K562 (cell line): ENCODE measurements at regions not wholly inside any gene's neighbourhood (a gene's known extent, or its start where the extent isn't known, plus 50 kb on each side); places are given as distances from the start of the nearest gene placed in this dataset.

ENCODE experiments used
- ATAC-seq: fragments of 200-7000 bp; cut with Tn5 transposase; 3 replicates; pipeline ENCODE4 v1.9.1; 2020; ENCODE audit warnings: moderate library complexity
- BruUV-seq: library from RNA; stranded (reverse); fragments of 400-500 nt; replicated peaks from 2 replicates; lab custom pipeline; 2021; lab: Mats Ljungman, UMichigan
- CTCF ChIA-PET: fragments of 300-600 bp; formaldehyde crosslinking; extraction: SDS; loops from one replicate; lab custom pipeline; 2021; ENCODE audit warnings: low intra/inter-chr PET ratio; lab: Yijun Ruan, JAX
- POLR2A ChIA-PET: fragments of 300-600, 350-650 bp; sonication (Branson Sonifier 250); formaldehyde crosslinking; extraction: SDS; loops from one replicate; lab custom pipeline; 2021; ENCODE audit warnings: antibody characterized with exemption, inconsistent platforms; lab: Yijun Ruan, JAX
- DNase-seq, 4 experiments: peaks; one replicate each; pipeline versions ENCODE4 v3.0.0 to v3.0.0-alpha.2; 2011 to 2018; ENCODE audit warnings: low spot score in 3 of 4, mixed read lengths in 3 of 4; ENCODE audit errors: extremely low read depth in 1 of 4
- FAIRE-seq: peaks from 2 replicates; lab custom pipeline; 2011; peaks lifted over from hg19 to GRCh38; lab: Jason Lieb, UNC
- H2AFZ ChIP-seq: 2 replicates; pipeline ENCODE4 v1.6.0; 2011; ENCODE audit warnings: low read depth, low read length, control low read depth, inconsistent platforms
- H3K27ac ChIP-seq: fragments of 200-600 bp; 3 replicates; pipeline ENCODE4 v1.8.0; 2011; ENCODE audit warnings: low read depth, mild to moderate bottlenecking, control low read depth, inconsistent platforms, low read length, moderate library complexity, mixed read lengths; ENCODE audit errors: extremely low read depth
- H3K27me3 ChIP-seq, 2 experiments: fragments of 300-600 bp in 1 of 2; 2 replicates in 1 of 2; 3 replicates in 1 of 2; pipeline versions ENCODE4 v1.6.0 to v1.8.0; 2011; ENCODE audit warnings: inconsistent platforms in 2 of 2, low read length in 2 of 2, mild to moderate bottlenecking in 1 of 2, mixed read lengths in 1 of 2, moderate library complexity in 1 of 2; ENCODE audit not compliant: control insufficient read depth in 2 of 2, insufficient read depth in 2 of 2
- H3K36me3 ChIP-seq: fragments of 300-600 bp; 3 replicates; pipeline ENCODE4 v1.8.0; 2011; ENCODE audit warnings: mild to moderate bottlenecking, low read length, inconsistent platforms; ENCODE audit not compliant: control insufficient read depth, insufficient read depth
- H3K4me1 ChIP-seq, 2 experiments: fragments of 200-600 bp in 1 of 2; replicated peaks in 1 of 2; 2 replicates in 1 of 2; 3 replicates in 1 of 2; pipeline versions ENCODE4 v1.5.1 to v1.8.0; 2011; ENCODE audit warnings: inconsistent platforms in 2 of 2, low read length in 2 of 2, mild to moderate bottlenecking in 1 of 2, mixed read lengths in 1 of 2, moderate library complexity in 1 of 2; ENCODE audit not compliant: control insufficient read depth in 2 of 2, insufficient read depth in 2 of 2
- H3K4me2 ChIP-seq: 2 replicates; pipeline ENCODE4 v1.6.1; 2011; ENCODE audit warnings: low read length, control low read depth, inconsistent platforms, mixed read lengths; ENCODE audit not compliant: insufficient read depth
- H3K4me3 ChIP-seq: fragments of 200-600 bp; sonication (generic), shearing (Covaris generic); 2 replicates; pipeline ENCODE4 v1.5.1; 2016; ENCODE audit warnings: control low read depth, inconsistent platforms
- H3K79me2 ChIP-seq: fragments of 200-600 bp; 3 replicates; pipeline ENCODE4 v1.8.0; 2011; ENCODE audit warnings: low read length, inconsistent platforms; ENCODE audit not compliant: control insufficient read depth, insufficient read depth
- H3K9ac ChIP-seq, 2 experiments: 2 replicates each; pipeline versions ENCODE4 v1.6.0 to v1.6.1; 2011; ENCODE audit warnings: low read depth in 2 of 2, low read length in 2 of 2, control low read depth in 1 of 2, inconsistent platforms in 1 of 2, mild to moderate bottlenecking in 1 of 2, mixed read lengths in 1 of 2; ENCODE audit not compliant: insufficient read depth in 1 of 2
- H3K9me1 ChIP-seq: one replicate; pipeline ENCODE4 v1.6.0; 2011; ENCODE audit warnings: inconsistent platforms, mild to moderate bottlenecking, low read length, moderate library complexity; ENCODE audit not compliant: control insufficient read depth, insufficient read depth
- H3K9me3 ChIP-seq: replicated peaks from 2 replicates; pipeline ENCODE4 v1.5.1; 2011; ENCODE audit warnings: low read depth, low read length, inconsistent platforms; ENCODE audit not compliant: control insufficient read depth, insufficient read depth
- H4K20me1 ChIP-seq: replicated peaks from 2 replicates; pipeline ENCODE4 v1.6.1; 2011; ENCODE audit warnings: low read length, inconsistent platforms, mixed read lengths; ENCODE audit not compliant: control insufficient read depth, insufficient read depth
- ASH1L ChIP-seq: fragments of 450-650 bp; IDR thresholded peaks from 2 replicates; pipeline ENCODE4 v1.6.1; 2018; ENCODE audit warnings: borderline replicate concordance, mild to moderate bottlenecking, low read depth; ENCODE audit not compliant: partially characterized antibody
- ELF2 ChIP-seq: fragments of 250-450 bp; sonication (Bioruptor Pico); IDR thresholded peaks from 2 replicates; pipeline ENCODE4 v1.5.0; 2021; ENCODE audit warnings: mild to moderate bottlenecking
- GABPA ChIP-seq: fragments of 200-800 bp; sonication (Bioruptor generic); conservative IDR thresholded peaks from 2 replicates; pipeline ENCODE4 v1.6.1; 2016; ENCODE audit warnings: low read depth, missing genetic modification characterization, missing compliant biosample characterization
- GABPB2 ChIP-seq: fragments of 250-450 bp; sonication (Bioruptor Pico); conservative IDR thresholded peaks from 2 replicates; pipeline ENCODE4 v1.5.1; 2021; ENCODE audit warnings: mild to moderate bottlenecking
- GATAD2A ChIP-seq: fragments of 450-650 bp; IDR thresholded peaks from 2 replicates; pipeline ENCODE4 v1.6.1; 2017
- HDAC6 ChIP-seq: IDR thresholded peaks from 2 replicates; pipeline ENCODE4 v1.6.1; 2012; ENCODE audit warnings: low read depth, mild to moderate bottlenecking, control low read depth, inconsistent platforms, low read length, moderate library complexity
- KHSRP ChIP-seq: fragments of 450-650 bp; IDR thresholded peaks from 2 replicates; pipeline ENCODE4 v1.6.1; 2017
- KLF1 ChIP-seq: fragments of 450-650 bp; IDR thresholded peaks from 2 replicates; pipeline ENCODE4 v1.6.1; 2016; ENCODE audit warnings: missing genetic modification characterization, missing compliant biosample characterization
- NFRKB ChIP-seq: fragments of 450-650 bp; IDR thresholded peaks from 2 replicates; pipeline ENCODE4 v1.6.1; 2016; ENCODE audit warnings: low read depth
- SMAD4 ChIP-seq: fragments of 250-450 bp; sonication (Bioruptor Pico); conservative IDR thresholded peaks from 2 replicates; pipeline ENCODE4 v1.8.0; 2021; ENCODE audit warnings: inconsistent platforms, mild to moderate bottlenecking, moderate library complexity
- SMARCB1 ChIP-seq: IDR thresholded peaks from 2 replicates; pipeline ENCODE4 v1.6.1; 2011; ENCODE audit warnings: improper control_type of control experiment, low read depth; ENCODE audit not compliant: insufficient read length
- SREBF1 ChIP-seq: fragments of 150-350 bp; IDR thresholded peaks from 2 replicates; pipeline ENCODE4 v1.6.1; 2014; ENCODE audit warnings: antibody characterized with exemption, low read depth, low read length, borderline replicate concordance
- TARDBP ChIP-seq: fragments of 450-650 bp; IDR thresholded peaks from 2 replicates; pipeline ENCODE4 v1.6.1; 2016
- ZNF197 ChIP-seq: fragments of 200-800 bp; sonication (Bioruptor generic); IDR thresholded peaks from 2 replicates; pipeline ENCODE4 v1.6.1; 2016; ENCODE audit warnings: low read depth, missing genetic modification characterization, missing compliant biosample characterization
- ZNF785 ChIP-seq: fragments of 250-450 bp; sonication (Bioruptor Pico); IDR thresholded peaks from 2 replicates; pipeline ENCODE4 v1.4.0; 2020; ENCODE audit warnings: mild to moderate bottlenecking
- WGBS: fragments of 100-300 bp; shearing (Covaris generic); methylation state at CpG from one replicate; pipeline ENCODE4 v1.1.6; 2016; ENCODE audit warnings: low coverage, mixed read lengths; ENCODE audit not compliant: insufficient coverage; ENCODE audit errors: missing lambda C conversion rate; 5-methylcytosine and 5-hydroxymethylcytosine counted together
- in situ Hi-C: fragments of 300-500 bp; cut with MboI; formaldehyde crosslinking; loops from 4 replicates; pipeline ENCODE4 v1.15.0; 2018; ENCODE audit warnings: inconsistent platforms, mixed read lengths
- intact Hi-C: fragments of 100-400 bp; cut with micrococcal nuclease; formaldehyde crosslinking; loops from 2 replicates; pipeline ENCODE4 v1.14.2; 2022
- TF ChIP-seq, protein P1 (sequence below), 3 experiments: fragments of 200-800 bp in 1 of 3; sonication (Bioruptor generic) in 1 of 3; sonication (generic) in 1 of 3; formaldehyde crosslinking in 1 of 3; IDR thresholded peaks; 2 replicates each; pipeline versions ENCODE4 v1.6.1 to v1.8.0; 2016 to 2022; ENCODE audit warnings: mild to moderate bottlenecking in 2 of 3, missing compliant biosample characterization in 2 of 3, missing genetic modification characterization in 2 of 3, missing genetic modification reagents in 1 of 3
- TF ChIP-seq, protein P2 (sequence below): sonication (generic); formaldehyde crosslinking; IDR thresholded peaks from 2 replicates; pipeline ENCODE4 v1.8.1; 2023; ENCODE audit warnings: mild to moderate bottlenecking, missing genetic modification reagents
- TF ChIP-seq, protein P3 (sequence below), 2 experiments: fragments of 450-650 bp in 1 of 2; sonication (generic) in 1 of 2; formaldehyde crosslinking; conservative IDR thresholded peaks; 2 replicates each; pipeline versions ENCODE4 v1.4.0 to v1.8.1; 2020 to 2022; ENCODE audit warnings: mild to moderate bottlenecking in 1 of 2, missing genetic modification reagents in 1 of 2

DNA sequence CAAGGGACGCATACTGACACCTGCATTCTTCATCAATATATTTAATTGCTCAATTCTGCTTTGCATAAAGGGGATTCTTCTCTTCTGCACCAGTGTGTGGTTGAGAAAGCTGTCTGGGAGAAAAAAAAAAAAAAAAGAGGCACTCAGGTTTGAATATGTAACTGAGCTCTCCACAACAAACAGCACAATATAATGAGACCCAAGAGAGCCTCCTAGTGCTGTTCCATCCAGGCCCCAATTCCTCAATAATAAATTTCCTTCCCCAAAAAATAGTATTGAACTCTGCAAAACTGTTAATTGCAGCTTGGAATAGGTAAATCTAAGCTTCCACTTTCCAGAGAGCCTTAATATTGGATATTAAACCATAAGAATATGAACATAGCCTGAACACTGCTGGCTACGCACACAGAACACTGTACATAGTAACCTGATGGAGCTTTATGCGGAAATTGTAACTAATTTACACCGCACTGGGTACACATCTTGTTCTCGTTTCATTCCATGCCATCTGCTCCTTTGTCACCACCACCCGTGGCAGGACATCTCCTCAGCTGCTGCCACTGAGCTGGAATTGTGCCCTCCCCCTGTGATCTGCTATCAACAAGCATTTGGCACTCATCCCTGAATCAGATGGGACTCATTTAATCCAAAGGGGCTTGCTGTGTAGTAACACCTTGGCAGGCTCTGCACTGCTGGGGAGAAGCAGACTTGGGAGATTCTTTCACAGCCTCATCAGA lies 272.0 kb downstream of the HHIPL2 start:
- POLR2A ChIA-PET, result no interaction called here
- H3K36me3 ChIP-seq, result no peaks in the 10 kb centered on the region
- DNase-seq (no peak), FAIRE-seq (no peak), ATAC-seq (no peak)
- H3K27ac ChIP-seq, result no peak overlapping the region
- H2AFZ ChIP-seq, result no peak overlapping the region
- no peaks in the 10 kb centered on the region for H3K27me3 ChIP-seq
- BruUV-seq, result no TSS peak
- no peak overlapping the region for H3K4me3 ChIP-seq
- no peak overlapping the region for H3K9ac ChIP-seq
- H3K9me1 ChIP-seq, result no peaks in the 10 kb centered on the region
- CTCF ChIA-PET, result no interaction called here
- 2% methylated on average over 6 of the region's 6 CpGs for WGBS
- H3K4me1 ChIP-seq, result no peaks in the 10 kb centered on the region
- intact Hi-C loops, result no loop called here
- H3K9me3 ChIP-seq, result no peaks in the 10 kb centered on the region; the same call in 1 of the 2 replicates
- in situ Hi-C loops, result no loop called here
- H4K20me1 ChIP-seq, result no peaks in the 10 kb centered on the region
- H3K4me2 ChIP-seq, result no peak overlapping the region
- no peaks in the 10 kb centered on the region for H3K79me2 ChIP-seq
- TF ChIP-seq GATAD2A (no peak), TARDBP (no peak), SREBF1 (no peak), GABPA (tag) (no peak), SMARCB1 (no peak), NFRKB (no peak), ELF2 (CRISPR knock-in tag) (no peak), ZNF785 (CRISPR knock-in tag) (no peak), KHSRP (no peak), GABPB2 (CRISPR knock-in tag) (no peak), KLF1 (tag) (no peak), HDAC6 (no peak), ASH1L (no peak), ZNF197 (CRISPR knock-in tag) (no peak), SMAD4 (CRISPR knock-in tag) (no peak)
- TF ChIP-seq, protein P1, sequence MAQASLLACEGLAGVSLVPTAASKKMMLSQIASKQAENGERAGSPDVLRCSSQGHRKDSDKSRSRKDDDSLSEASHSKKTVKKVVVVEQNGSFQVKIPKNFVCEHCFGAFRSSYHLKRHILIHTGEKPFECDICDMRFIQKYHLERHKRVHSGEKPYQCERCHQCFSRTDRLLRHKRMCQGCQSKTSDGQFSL (CRISPR knock-in tag; IDR thresholded peaks at IDR 0.05), result no peak
- TF ChIP-seq, protein P1 (tag; IDR thresholded peaks at IDR 0.05), result no peak
- TF ChIP-seq, protein P2, sequence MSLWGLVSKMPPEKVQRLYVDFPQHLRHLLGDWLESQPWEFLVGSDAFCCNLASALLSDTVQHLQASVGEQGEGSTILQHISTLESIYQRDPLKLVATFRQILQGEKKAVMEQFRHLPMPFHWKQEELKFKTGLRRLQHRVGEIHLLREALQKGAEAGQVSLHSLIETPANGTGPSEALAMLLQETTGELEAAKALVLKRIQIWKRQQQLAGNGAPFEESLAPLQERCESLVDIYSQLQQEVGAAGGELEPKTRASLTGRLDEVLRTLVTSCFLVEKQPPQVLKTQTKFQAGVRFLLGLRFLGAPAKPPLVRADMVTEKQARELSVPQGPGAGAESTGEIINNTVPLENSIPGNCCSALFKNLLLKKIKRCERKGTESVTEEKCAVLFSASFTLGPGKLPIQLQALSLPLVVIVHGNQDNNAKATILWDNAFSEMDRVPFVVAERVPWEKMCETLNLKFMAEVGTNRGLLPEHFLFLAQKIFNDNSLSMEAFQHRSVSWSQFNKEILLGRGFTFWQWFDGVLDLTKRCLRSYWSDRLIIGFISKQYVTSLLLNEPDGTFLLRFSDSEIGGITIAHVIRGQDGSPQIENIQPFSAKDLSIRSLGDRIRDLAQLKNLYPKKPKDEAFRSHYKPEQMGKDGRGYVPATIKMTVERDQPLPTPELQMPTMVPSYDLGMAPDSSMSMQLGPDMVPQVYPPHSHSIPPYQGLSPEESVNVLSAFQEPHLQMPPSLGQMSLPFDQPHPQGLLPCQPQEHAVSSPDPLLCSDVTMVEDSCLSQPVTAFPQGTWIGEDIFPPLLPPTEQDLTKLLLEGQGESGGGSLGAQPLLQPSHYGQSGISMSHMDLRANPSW, result no peak
- TF ChIP-seq, protein P3, sequence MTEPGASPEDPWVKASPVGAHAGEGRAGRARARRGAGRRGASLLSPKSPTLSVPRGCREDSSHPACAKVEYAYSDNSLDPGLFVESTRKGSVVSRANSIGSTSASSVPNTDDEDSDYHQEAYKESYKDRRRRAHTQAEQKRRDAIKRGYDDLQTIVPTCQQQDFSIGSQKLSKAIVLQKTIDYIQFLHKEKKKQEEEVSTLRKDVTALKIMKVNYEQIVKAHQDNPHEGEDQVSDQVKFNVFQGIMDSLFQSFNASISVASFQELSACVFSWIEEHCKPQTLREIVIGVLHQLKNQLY (CRISPR knock-in tag; conservative IDR thresholded peaks at IDR 0.05), result no peak
